DMS53 treated with DMSO at 0.1 percent for 48 hours (cell line): ENCODE measurements at regions not wholly inside any gene's neighbourhood (a gene's known extent, or its start where the extent isn't known, plus 50 kb on each side); places are given as distances from the start of the nearest gene placed in this dataset.

ENCODE experiments used
- DNase-seq: peaks from one replicate; lab custom pipeline; 2025; ENCODE audit not compliant: unreplicated experiment; lab: John Stamatoyannopoulos, UW

DNA sequence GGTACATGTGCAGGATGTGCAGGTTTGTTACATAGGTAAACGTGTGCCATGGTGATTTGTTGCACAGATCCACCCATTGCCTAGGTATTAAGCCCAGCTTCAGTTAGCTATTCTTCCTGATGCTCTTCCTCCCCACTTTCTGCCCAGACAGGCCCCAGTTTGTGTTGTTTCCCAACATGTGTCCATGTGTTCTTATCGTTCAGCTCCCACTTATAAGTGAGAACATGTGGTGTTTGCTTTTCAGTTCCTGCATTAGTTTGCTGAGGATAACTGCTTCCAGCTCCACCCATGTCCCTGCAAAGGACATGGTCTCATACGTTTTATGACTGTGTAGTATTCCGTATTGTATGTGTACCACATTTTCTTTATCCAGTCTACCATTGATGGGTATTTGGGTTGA is 251.7 kb upstream of the NOVA1 start:
- DNase-seq: no peak

DNA sequence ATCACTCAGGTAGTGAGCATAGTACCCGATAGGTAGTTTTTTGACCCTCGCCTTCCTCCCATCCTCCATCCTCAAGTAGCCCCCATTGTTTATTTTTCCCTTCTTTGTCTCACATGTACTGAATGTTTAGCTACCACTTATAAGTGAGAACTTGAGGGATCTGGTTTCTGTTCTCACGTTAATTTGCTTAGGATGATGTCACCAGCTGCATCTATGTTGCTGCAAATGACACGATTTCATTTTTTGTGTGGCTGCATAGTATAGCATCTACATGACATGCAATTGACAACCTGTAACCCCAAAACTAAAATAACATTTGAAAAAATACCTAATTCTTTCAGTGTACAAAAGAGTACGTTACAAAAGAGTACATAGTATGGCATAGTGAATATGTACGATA is 254.0 kb upstream of the NOVA1 start:
- peak; percentile 57 for DNase-seq

GRCh38 chr14:26855077-26855753 is 257.4 kb upstream of the NOVA1 start:
- DNase-seq: no peak

- no peak for DNase-seq
Observed at GRCh38 chr14:26856876-26857518, 259.2 kb upstream of the NOVA1 start.

- no peak for DNase-seq
Observed at GRCh38 chr14:26859483-26859882, 261.6 kb upstream of the NOVA1 start.

DNA sequence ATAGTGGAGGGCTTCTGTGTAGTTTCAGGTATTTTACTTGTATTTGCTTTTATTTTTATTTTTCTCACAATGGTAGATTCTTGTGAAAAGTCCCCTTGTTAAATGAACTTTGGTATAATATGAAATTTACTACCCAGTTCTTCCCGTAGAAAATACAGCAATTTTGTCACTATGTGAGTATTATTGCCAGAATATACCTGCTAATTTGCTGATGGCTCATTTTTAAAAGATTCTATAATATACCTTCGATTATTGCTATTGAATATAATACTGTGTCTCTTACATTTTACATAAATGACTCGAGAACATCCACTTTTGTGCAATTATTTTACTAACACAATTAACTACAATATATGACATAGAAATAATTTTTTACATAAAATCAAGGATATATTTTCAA is 262.3 kb upstream of the NOVA1 start:
- no peak for DNase-seq

DNA sequence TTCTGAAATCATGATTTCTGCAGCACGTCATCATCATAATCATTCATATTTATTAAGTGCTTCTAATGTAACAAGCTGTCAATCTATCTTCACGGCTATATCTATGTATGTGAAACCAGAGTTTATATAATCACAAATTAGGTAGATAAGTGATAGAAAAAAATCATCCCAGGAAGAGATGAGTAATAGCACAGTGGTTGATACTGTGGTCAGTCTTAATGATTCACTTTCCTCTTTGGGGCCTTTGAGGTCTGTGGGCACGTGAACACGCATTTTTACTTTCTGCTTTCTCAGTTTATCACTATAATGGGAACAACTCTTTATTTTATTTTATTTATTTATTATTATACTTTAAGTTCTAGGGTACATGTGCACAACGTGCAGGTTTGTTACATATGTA is 265.9 kb upstream of the NOVA1 start:
- no peak for DNase-seq

DNA sequence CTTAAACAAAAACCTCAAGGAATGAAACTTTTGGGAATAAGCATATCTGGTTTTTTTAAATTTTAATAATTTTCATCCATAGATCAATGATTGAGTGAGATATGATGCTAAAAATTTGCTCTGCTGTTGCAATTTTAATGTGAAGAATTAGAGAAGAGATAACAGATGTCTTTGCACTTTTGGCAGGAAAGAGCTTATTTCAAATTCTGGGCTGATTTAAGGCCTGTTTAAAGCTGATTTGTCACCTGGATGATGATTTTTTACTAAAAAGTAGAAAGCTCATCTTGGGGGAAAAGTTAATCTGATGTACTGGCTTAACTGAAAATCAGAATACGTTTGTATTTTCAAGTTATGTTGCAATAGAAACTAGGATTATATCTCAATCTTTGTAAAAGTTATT is 268.9 kb upstream of the NOVA1 start:
- no peak for DNase-seq

- DNase-seq: no peak
Observed at GRCh38 chr14:26867171-26867757, 269.4 kb upstream of the NOVA1 start.

DNA sequence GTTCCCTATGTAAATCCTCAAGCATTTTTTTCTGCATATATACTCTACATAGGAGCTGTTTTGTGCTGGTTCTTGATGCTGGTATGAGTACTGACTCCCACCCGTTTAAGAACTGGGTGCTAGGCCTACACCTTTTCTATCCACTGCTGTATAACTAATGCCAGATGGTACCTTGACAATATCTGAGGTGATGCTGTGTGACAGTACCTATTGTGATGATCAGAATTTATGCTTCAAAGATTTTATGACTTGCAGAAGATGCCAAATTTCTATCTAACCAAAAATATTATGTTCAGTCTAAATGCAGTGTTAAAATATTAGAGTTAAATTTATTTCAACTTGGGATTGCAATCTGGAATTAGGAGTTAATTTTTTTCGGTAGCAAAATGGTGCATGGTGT is 272.3 kb upstream of the NOVA1 start:
- DNase-seq: no peak

GRCh38 chr14:26870722-26871617 is 273.1 kb upstream of the NOVA1 start:
- no peak for DNase-seq

DNA sequence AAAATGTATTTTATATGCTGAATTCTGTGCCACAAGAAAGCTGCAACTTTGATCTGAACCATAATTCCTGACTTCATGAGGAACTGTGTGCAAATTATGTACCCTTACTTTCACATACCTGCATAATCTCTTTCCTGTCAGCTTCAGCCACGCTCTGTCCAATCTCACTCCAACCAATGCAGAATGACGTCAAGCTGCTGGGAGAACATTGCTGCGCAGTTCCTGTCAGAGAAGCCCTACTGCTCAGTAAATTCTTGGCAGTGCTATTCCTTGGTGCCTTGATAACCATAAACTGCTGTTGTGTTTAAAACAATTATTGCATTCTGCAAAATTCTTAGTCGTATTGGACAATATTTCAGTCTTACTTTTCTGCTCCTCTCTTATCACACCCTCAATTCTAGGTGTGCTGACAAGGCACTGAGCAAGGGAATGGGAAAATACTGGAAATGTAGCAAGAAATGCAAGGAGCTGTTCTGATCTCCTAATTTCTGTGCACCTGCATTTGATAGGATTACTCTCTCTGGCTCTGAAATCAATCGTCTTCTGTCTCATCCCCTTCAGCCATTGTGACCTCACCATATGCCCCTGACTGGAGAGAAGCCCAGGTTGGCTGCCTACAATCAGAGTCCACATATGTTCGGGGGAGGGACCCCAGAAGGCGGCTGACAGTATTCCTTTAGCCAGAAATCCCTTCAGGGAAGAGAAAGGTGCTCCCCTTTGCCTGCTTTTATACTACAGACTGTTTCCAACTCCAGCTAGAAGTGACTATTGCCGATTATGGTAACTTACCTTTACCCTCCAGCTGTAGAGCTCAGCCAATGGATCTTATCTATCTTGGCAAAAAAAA is 274.9 kb upstream of the NOVA1 start:
- no peak for DNase-seq

DNA sequence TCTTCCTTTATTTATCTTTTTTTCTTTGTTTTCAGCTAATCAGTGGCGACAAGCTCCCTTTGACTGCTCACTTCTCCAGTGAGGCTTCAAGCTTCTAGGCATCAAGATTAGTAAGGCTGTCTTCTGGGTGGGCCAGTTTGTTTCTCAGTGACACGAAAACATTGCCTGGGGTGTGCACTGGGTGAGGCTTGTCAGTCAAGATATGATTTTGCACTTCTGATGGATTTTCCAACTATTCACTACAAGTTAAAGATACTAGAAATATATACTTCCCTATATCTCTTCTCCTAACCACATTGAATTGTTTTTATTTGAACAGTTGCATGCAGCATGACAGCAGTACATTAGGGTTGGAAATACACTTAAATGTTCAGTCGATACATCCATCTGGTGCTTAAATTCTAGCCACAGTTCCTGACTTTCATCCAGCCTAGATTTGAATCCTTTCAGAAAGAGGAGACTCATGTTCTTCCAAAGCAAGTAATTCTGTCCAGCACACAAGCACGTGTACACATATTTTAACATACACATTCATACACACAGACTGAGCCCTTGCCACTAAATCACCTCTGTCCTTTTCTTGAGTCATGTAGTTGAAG is 275.6 kb upstream of the NOVA1 start:
- DNase-seq: no peak

DNA sequence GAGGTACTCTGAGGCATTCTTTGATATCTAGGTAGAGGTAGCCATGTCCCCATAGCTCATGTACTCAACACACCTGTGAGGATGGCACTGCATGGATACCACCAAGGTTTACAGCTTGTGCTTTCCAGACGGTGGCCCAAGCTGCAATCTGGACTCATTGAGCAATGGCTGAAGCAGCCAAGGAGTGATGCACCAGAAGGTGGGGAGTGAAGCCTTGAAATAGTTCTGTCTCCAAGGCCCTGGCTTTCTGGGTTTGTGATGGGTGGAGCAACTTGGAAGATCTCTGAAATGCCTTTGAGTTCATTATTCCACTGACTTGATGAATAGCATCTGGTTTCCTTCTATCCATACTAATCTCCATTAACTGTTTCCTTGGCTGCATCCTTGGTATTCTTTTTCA is 290.0 kb upstream of the NOVA1 start:
- no peak for DNase-seq

- no peak for DNase-seq
Observed at GRCh38 chr14:26888592-26888991, 290.8 kb upstream of the NOVA1 start.

DNA sequence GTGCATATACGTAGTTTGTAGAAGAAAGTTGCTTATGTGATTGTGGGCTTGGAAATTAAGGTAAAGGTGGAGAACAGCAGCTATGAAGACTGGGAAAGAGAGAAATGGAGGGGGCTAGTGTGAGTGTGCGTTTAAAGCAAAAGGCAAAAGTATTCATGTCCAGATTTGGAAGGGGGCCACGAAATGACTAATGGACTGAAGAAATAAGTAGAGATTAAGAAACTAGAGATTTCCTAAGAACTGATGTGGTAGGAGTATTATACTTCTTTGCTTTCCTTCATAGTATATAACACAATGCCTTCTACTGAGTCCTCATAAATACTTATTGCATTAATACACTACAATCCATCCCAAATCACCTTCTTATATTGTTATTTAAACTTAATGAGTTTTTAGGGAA is 298.6 kb upstream of the NOVA1 start:
- DNase-seq: no peak

- no peak for DNase-seq
Observed at GRCh38 chr14:26897196-26897595, 299.4 kb upstream of the NOVA1 start.

- DNase-seq: no peak
Observed at GRCh38 chr14:26905229-26905628, 307.4 kb upstream of the NOVA1 start.

- DNase-seq: no peak
Observed at GRCh38 chr14:26913786-26914185, 316.0 kb upstream of the NOVA1 start.

GRCh38 chr14:26917086-26917485 is 319.3 kb upstream of the NOVA1 start:
- no peak for DNase-seq
